ENCODE measurements at regions not wholly inside any gene's neighbourhood (a gene's known extent, or its start where the extent isn't known, plus 50 kb on each side); places are given as distances from the start of the nearest gene placed in this dataset.

DNA sequence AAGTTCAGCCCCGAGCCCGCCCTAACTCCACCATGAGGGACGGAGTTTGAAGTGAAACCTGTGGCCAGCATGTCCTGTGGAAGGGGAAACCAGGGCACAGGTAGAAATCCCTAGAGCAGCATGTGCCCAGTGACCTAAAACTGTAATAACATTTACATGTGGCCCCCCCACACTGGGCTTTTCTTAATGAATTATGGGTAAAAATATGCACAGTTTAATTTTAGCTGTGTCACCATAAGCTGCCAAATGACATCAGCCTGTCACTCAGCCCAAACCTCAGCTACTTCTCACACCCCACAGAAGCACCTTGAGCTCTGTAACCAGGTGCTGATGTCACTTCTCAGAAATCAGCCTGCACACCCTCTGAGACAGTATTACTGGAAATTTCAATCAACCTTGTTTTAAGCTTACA, 50.0 kb upstream of the SLC19A1 start:
- no peaks in the 10 kb centered on the region for H3K27me3 ChIP-seq
- no peaks in the 10 kb centered on the region for H3K36me3 ChIP-seq
- intact Hi-C loops (cut with DNase I): loop anchor here (10.0 kb wide), 1 partner anchor 307 kb away; the partner anchor contains the start of gene POFUT2
- no peaks in the 10 kb centered on the region for H3K9me3 ChIP-seq
- H3K4me3 ChIP-seq (replicated peaks in 1 of 3): no peak overlapping the region
- no peak for DNase-seq
- no peak overlapping the region for H3K27ac ChIP-seq
- 56 to 61% methylated on average over 3 of the region's 3 CpGs for WGBS, 2 donors
- no peak for TF ChIP-seq POLR2A (IDR thresholded peaks at IDR 0.05)
- TF ChIP-seq, protein P1, sequence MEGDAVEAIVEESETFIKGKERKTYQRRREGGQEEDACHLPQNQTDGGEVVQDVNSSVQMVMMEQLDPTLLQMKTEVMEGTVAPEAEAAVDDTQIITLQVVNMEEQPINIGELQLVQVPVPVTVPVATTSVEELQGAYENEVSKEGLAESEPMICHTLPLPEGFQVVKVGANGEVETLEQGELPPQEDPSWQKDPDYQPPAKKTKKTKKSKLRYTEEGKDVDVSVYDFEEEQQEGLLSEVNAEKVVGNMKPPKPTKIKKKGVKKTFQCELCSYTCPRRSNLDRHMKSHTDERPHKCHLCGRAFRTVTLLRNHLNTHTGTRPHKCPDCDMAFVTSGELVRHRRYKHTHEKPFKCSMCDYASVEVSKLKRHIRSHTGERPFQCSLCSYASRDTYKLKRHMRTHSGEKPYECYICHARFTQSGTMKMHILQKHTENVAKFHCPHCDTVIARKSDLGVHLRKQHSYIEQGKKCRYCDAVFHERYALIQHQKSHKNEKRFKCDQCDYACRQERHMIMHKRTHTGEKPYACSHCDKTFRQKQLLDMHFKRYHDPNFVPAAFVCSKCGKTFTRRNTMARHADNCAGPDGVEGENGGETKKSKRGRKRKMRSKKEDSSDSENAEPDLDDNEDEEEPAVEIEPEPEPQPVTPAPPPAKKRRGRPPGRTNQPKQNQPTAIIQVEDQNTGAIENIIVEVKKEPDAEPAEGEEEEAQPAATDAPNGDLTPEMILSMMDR (IDR thresholded peaks at IDR 0.05): no peak
- H3K4me1 ChIP-seq: peaks cover 5 to 16% of the 10 kb centered on the region in 2 donors

DNA sequence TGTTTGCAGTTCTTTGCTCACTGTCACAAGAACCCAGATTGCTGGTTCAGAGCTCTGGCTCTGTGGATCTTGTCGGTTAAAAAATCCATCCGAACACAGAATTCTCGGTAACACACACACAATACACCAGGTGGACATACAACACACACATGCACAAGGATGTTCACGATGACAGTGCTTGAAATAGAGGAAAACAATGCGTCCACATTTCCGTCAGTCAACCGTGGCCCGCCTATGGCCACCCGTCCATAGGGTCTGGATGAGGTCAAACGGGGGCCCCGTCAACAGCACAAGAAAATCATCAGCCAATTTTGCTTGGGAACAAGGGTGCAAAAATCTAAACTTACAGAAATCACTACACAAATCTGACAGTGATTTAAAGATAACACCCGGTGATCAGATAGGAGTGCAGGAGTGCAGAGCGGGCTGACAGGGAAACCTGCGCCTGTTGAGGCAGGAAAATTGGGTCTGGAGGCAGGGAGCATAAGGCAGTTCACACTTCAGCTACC, 50.4 kb upstream of the SLC19A1 start:
- no peak for DNase-seq
- Histone ChIP-seq H3K27ac (no peak overlapping the region), H3K27me3 (no peaks in the 10 kb centered on the region), H3K36me3 (no peaks in the 10 kb centered on the region), H3K4me1 (peaks cover 5 to 16% of the 10 kb centered on the region in 2 donors), H3K4me3 (replicated peaks in 1 of 3) (no peak overlapping the region), H3K9me3 (no peaks in the 10 kb centered on the region)
- no peak for TF ChIP-seq POLR2A (IDR thresholded peaks at IDR 0.05)
- TF ChIP-seq, protein P1 (IDR thresholded peaks at IDR 0.05): no peak
- intact Hi-C loops (cut with DNase I): loop anchor here (10.0 kb wide), 1 partner anchor 308 kb away; the partner anchor contains the start of gene POFUT2
- WGBS, 2 donors: 82 to 89% methylated on average over 14 of the region's 14 CpGs

DNA sequence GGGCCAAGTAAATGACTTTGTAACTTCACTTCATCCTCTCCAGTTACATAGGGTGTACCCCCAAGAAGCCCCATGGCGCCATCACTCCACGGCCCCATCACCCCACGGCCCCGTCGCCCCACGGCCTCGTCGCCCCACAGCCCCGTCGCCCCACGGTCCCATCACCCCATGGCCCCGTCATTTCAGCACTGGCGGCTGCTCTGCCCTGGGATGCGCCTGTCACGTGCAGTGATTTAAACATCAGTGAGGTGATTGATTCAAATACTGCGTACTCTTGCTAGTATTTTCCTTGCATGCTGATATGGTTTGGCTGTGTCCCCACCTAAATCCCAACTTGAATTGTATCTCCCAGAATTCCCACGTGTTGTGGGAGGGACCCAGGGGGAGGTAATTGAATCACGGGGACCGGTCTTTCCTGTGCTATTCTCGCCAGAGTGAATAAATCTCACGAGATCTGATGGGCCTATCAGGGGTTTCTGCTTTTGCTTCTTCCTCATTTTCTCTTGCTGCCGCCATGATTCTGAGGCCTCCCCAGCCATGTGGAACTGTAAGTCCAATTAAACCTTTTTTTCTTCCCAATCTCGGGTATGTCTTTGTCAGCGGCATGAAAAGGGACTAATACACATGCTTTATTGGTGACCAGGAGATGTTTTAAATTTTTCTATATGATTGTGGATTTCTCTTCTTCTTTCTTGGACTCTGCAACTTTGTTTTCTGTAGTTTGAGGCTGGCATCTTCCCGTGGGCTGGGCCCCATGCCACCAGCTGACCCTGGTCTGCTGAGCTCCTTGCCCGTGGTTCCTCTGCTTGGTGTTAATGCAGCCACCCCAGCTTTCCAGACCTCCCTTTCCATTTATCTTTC, 50.1 kb upstream of the PCBP3 start:
- H3K27ac ChIP-seq: no peak overlapping the region
- no peaks in the 10 kb centered on the region for H3K27me3 ChIP-seq
- H3K9me3 ChIP-seq: no peaks in the 10 kb centered on the region
- 84 to 85% methylated on average over 26 of the region's 26 CpGs for WGBS, 2 donors
- H3K36me3 ChIP-seq: no peaks in the 10 kb centered on the region
- no peak for DNase-seq
- TF ChIP-seq, protein P1 (IDR thresholded peaks at IDR 0.05): no peak
- no peak for TF ChIP-seq POLR2A (IDR thresholded peaks at IDR 0.05)
- intact Hi-C loops (cut with DNase I): loop anchor here (2.0 to 10.0 kb wide), 2 partner anchors 37 to 309 kb away; partner anchors contain the start of gene POFUT2
- peaks cover 5 to 16% of the 10 kb centered on the region in 2 donors for H3K4me1 ChIP-seq
- no peak overlapping the region for H3K4me3 ChIP-seq (replicated peaks in 1 of 3)
